Neural cell (in vitro differentiated cells): ENCODE measurements at regions not wholly inside any gene's neighbourhood (a gene's known extent, or its start where the extent isn't known, plus 50 kb on each side); places are given as distances from the start of the nearest gene placed in this dataset.

ENCODE experiments used
- H2AFZ ChIP-seq: fragments of 200-600, 300-800 bp; sonication (generic), shearing (Covaris generic); 2 replicates; pipeline ENCODE4 v1.6.0; 2014; ENCODE audit warnings: low read depth, mild to moderate bottlenecking, antibody characterized with exemption, low read length, moderate library complexity
- H3F3A ChIP-seq: fragments of 200-600 bp; shearing (Covaris generic); 2 replicates; pipeline ENCODE4 v1.6.1; 2016; ENCODE audit warnings: mild to moderate bottlenecking, moderate library complexity, mixed read lengths, antibody characterized with exemption, low read length; ENCODE audit not compliant: insufficient read depth, poor library complexity, severe bottlenecking
- H3K27ac ChIP-seq: fragments of 200-600, 300-800 bp; sonication (generic), shearing (Covaris generic); 2 replicates; pipeline ENCODE4 v1.5.1; 2014; ENCODE audit warnings: mild to moderate bottlenecking, low read length, moderate library complexity
- H3K27me3 ChIP-seq: fragments of 300-800, 200-600 bp; sonication (generic), shearing (Covaris generic); 2 replicates; pipeline ENCODE4 v1.6.0; 2014; ENCODE audit warnings: mild to moderate bottlenecking, low read depth, low read length, moderate library complexity; ENCODE audit not compliant: insufficient read depth
- H3K36me3 ChIP-seq: fragments of 300-800, 200-600 bp; sonication (generic), shearing (Covaris generic); 2 replicates; pipeline ENCODE4 v1.5.1; 2014; ENCODE audit warnings: mild to moderate bottlenecking, antibody characterized with exemption, low read length, moderate library complexity; ENCODE audit not compliant: insufficient read depth
- H3K4me2 ChIP-seq: fragments of 300-800, 200-600 bp; sonication (generic), shearing (Covaris generic); 2 replicates; pipeline ENCODE4 v1.6.0; 2014; ENCODE audit warnings: mild to moderate bottlenecking, low read length
- H3K4me3 ChIP-seq: fragments of 300-800, 200-600 bp; sonication (generic), shearing (Covaris generic); 2 replicates; pipeline ENCODE4 v1.5.1; 2014; ENCODE audit warnings: mild to moderate bottlenecking, low read length, moderate library complexity
- H3K79me2 ChIP-seq: fragments of 200-600 bp; shearing (Covaris generic); replicated peaks from 2 replicates; pipeline ENCODE4 v1.6.0; 2014; ENCODE audit warnings: mild to moderate bottlenecking, low read length, moderate library complexity; ENCODE audit not compliant: insufficient read depth
- H3K9ac ChIP-seq: fragments of 300-800, 200-600 bp; sonication (generic), shearing (Covaris generic); 2 replicates; pipeline ENCODE4 v1.6.1; 2016; ENCODE audit warnings: mild to moderate bottlenecking, low read length, mixed read lengths
- H3K9me2 ChIP-seq: fragments of 200-600 bp; shearing (Covaris generic); 2 replicates; pipeline ENCODE4 v1.6.1; 2016; ENCODE audit warnings: mild to moderate bottlenecking, low read length, mixed read lengths; ENCODE audit not compliant: insufficient read depth
- H3K9me3 ChIP-seq: fragments of 200-600, 300-800 bp; sonication (generic), shearing (Covaris generic); 2 replicates; pipeline ENCODE4 v1.6.1; 2016; ENCODE audit warnings: mild to moderate bottlenecking, mixed run types, low read length, moderate library complexity, mixed read lengths
- H4K20me1 ChIP-seq: fragments of 200-600 bp; shearing (Covaris generic); 2 replicates; pipeline ENCODE4 v1.6.1; 2016; ENCODE audit warnings: mild to moderate bottlenecking, mixed run types; ENCODE audit not compliant: insufficient read depth
- CTCF ChIP-seq: fragments of 450-650 bp; IDR thresholded peaks from 2 replicates; pipeline ENCODE4 v1.5.1; 2014; ENCODE audit warnings: antibody characterized with exemption, mild to moderate bottlenecking, moderate library complexity; ENCODE audit not compliant: poor library complexity, severe bottlenecking
- EP300 ChIP-seq: fragments of 450-650 bp; conservative IDR thresholded peaks from 2 replicates; pipeline ENCODE4 v1.6.1; 2014; ENCODE audit warnings: antibody characterized with exemption, mild to moderate bottlenecking, moderate library complexity; ENCODE audit not compliant: poor library complexity, severe bottlenecking
- EZH2 ChIP-seq: fragments of 200-600, 300-800 bp; shearing (Covaris generic), sonication (generic); IDR thresholded peaks from 2 replicates; pipeline ENCODE4 v1.6.1; 2014; ENCODE audit warnings: antibody characterized with exemption, low read length, borderline replicate concordance, mild to moderate bottlenecking; ENCODE audit not compliant: insufficient read depth, poor library complexity, severe bottlenecking
- MXI1 ChIP-seq: fragments of 450-650 bp; conservative IDR thresholded peaks from 2 replicates; pipeline ENCODE4 v1.6.1; 2014; ENCODE audit warnings: antibody characterized with exemption, mild to moderate bottlenecking; ENCODE audit not compliant: poor library complexity, severe bottlenecking
- POLR2AphosphoS5 ChIP-seq: IDR thresholded peaks from 2 replicates; pipeline ENCODE4 v1.6.1; 2012
- RAD21 ChIP-seq: fragments of 450-650 bp; conservative IDR thresholded peaks from 2 replicates; pipeline ENCODE4 v1.6.1; 2014; ENCODE audit warnings: antibody characterized with exemption, mild to moderate bottlenecking, moderate library complexity
- REST ChIP-seq: IDR thresholded peaks from 2 replicates; pipeline ENCODE4 v1.6.1; 2012; ENCODE audit warnings: borderline replicate concordance
- SMC3 ChIP-seq: fragments of 450-650 bp; conservative IDR thresholded peaks from 2 replicates; pipeline ENCODE4 v1.6.1; 2014; ENCODE audit warnings: antibody characterized with exemption, mild to moderate bottlenecking, moderate library complexity; ENCODE audit not compliant: poor library complexity
- TAF1 ChIP-seq: IDR thresholded peaks from 2 replicates; pipeline ENCODE4 v1.6.1; 2012; ENCODE audit warnings: low read depth

- Histone ChIP-seq H3F3A (no peaks in the 10 kb centered on the region), H3K4me2 (no peak overlapping the region), H3K9me2 (no peaks in the 10 kb centered on the region), H3K27me3 (no peaks in the 10 kb centered on the region), H3K9me3 (no peaks in the 10 kb centered on the region), H2AFZ (no peak overlapping the region), H4K20me1 (no peaks in the 10 kb centered on the region), H3K9ac (no peak overlapping the region), H3K4me3 (no peak overlapping the region), H3K27ac (no peak overlapping the region), H3K36me3 (no peaks in the 10 kb centered on the region), H3K79me2 (no peaks in the 10 kb centered on the region)
- TF ChIP-seq CTCF, result no peak
- TF ChIP-seq EZH2, result no peak
- no peak for TF ChIP-seq POLR2AphosphoS5
- no peak for TF ChIP-seq REST
- no peak for TF ChIP-seq EP300
- TF ChIP-seq SMC3, result no peak
- TF ChIP-seq MXI1, result no peak
- TF ChIP-seq TAF1, result no peak
- TF ChIP-seq RAD21, result no peak
Observed at GRCh38 chr10:43901302-43901701, 252.6 kb upstream of the ZNF32 start.

- TF ChIP-seq EP300 (no peak), TAF1 (no peak), EZH2 (no peak), MXI1 (no peak), CTCF (no peak), REST (no peak), SMC3 (no peak), RAD21 (no peak)
- no peak overlapping the region for H2AFZ ChIP-seq
- H3K9ac ChIP-seq, result no peak overlapping the region
- H3K9me2 ChIP-seq, result no peaks in the 10 kb centered on the region
- H3K4me3 ChIP-seq, result no peak overlapping the region
- H4K20me1 ChIP-seq, result no peaks in the 10 kb centered on the region
- H3F3A ChIP-seq, result no peaks in the 10 kb centered on the region
- no peak overlapping the region for H3K27ac ChIP-seq
- H3K36me3 ChIP-seq, result no peaks in the 10 kb centered on the region
- H3K4me2 ChIP-seq, result no peak overlapping the region
- H3K79me2 ChIP-seq, result no peaks in the 10 kb centered on the region
- H3K27me3 ChIP-seq, result no peaks in the 10 kb centered on the region
- H3K9me3 ChIP-seq, result no peaks in the 10 kb centered on the region
Observed at GRCh38 chr10:43900571-43900970, 251.9 kb upstream of the ZNF32 start.
